WTC11 (cell line): ENCODE measurements at regions not wholly inside any gene's neighbourhood (a gene's known extent, or its start where the extent isn't known, plus 50 kb on each side); places are given as distances from the start of the nearest gene placed in this dataset.

ENCODE experiments used
- CREM ChIP-seq: sonication (generic); formaldehyde crosslinking; IDR thresholded peaks from 2 replicates; pipeline ENCODE4 v1.8.1; 2022; ENCODE audit warnings: mild to moderate bottlenecking, missing genetic modification reagents, moderate library complexity
- E2F1 ChIP-seq: sonication (generic); formaldehyde crosslinking; IDR thresholded peaks from 2 replicates; pipeline ENCODE4 v1.8.0; 2022; ENCODE audit warnings: mild to moderate bottlenecking, missing genetic modification reagents
- ESRRA ChIP-seq: sonication (generic); formaldehyde crosslinking; IDR thresholded peaks from 2 replicates; pipeline ENCODE4 v1.8.1; 2022; ENCODE audit warnings: mild to moderate bottlenecking, missing genetic modification reagents, borderline replicate concordance
- NR2C2 ChIP-seq: sonication (generic); formaldehyde crosslinking; IDR thresholded peaks from 2 replicates; pipeline ENCODE4 v1.8.0; 2022; ENCODE audit warnings: mild to moderate bottlenecking, missing genetic modification reagents
- TF ChIP-seq, protein P1 (sequence below): sonication (generic); formaldehyde crosslinking; IDR thresholded peaks from 2 replicates; pipeline ENCODE4 v1.8.0; 2023; ENCODE audit warnings: missing genetic modification reagents
- TF ChIP-seq, protein P2 (sequence below): fragments of 200-600 bp; IDR thresholded peaks from 2 replicates; pipeline ENCODE4 v1.8.0; 2022; ENCODE audit warnings: antibody characterized with exemption

DNA sequence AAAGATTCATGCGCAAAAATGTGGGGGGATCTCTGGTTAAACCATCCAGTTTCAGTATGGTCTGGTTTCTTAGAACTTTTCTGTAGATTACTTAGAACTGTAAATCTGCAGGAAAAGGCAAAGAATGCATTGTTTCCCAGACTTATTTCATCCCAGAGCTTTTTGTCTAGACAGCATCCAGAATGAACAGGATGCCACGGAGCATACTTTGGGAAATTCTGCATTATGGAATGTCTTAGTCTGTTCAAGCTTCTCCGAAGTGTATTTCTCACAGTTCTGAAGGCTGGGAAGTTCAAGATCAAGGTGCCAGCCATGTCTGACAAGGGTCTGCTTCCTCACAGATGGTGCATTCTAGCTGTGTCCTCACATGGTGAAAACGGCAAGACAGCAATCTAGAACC is 136.3 kb downstream of the INHBA start:
- TF ChIP-seq NR2C2 (no peak), ESRRA (CRISPR knock-in tag) (no peak), E2F1 (CRISPR knock-in tag) (no peak), CREM (CRISPR knock-in tag) (no peak)
- TF ChIP-seq, protein P1, sequence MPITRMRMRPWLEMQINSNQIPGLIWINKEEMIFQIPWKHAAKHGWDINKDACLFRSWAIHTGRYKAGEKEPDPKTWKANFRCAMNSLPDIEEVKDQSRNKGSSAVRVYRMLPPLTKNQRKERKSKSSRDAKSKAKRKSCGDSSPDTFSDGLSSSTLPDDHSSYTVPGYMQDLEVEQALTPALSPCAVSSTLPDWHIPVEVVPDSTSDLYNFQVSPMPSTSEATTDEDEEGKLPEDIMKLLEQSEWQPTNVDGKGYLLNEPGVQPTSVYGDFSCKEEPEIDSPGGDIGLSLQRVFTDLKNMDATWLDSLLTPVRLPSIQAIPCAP (CRISPR knock-in tag), result no peak
- TF ChIP-seq, protein P2, sequence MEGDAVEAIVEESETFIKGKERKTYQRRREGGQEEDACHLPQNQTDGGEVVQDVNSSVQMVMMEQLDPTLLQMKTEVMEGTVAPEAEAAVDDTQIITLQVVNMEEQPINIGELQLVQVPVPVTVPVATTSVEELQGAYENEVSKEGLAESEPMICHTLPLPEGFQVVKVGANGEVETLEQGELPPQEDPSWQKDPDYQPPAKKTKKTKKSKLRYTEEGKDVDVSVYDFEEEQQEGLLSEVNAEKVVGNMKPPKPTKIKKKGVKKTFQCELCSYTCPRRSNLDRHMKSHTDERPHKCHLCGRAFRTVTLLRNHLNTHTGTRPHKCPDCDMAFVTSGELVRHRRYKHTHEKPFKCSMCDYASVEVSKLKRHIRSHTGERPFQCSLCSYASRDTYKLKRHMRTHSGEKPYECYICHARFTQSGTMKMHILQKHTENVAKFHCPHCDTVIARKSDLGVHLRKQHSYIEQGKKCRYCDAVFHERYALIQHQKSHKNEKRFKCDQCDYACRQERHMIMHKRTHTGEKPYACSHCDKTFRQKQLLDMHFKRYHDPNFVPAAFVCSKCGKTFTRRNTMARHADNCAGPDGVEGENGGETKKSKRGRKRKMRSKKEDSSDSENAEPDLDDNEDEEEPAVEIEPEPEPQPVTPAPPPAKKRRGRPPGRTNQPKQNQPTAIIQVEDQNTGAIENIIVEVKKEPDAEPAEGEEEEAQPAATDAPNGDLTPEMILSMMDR, result no peak
